NCI-H69 (cell line): ENCODE measurements at regions not wholly inside any gene's neighbourhood (a gene's known extent, or its start where the extent isn't known, plus 50 kb on each side); places are given as distances from the start of the nearest gene placed in this dataset.

Source experiments
- DNase-seq: peaks from one replicate; lab custom pipeline; 2025; lab: John Stamatoyannopoulos, UW

- DNase-seq = no peak
These were observed 79.1 kb upstream of the FAM120A start for GRCh38 chr9:93372391-93372790.

- no peak for DNase-seq
These were observed 75.1 kb upstream of the FAM120A start for GRCh38 chr9:93376411-93376810.

- DNase-seq = no peak
These were observed 73.2 kb upstream of the FAM120A start for GRCh38 chr9:93378276-93378675.

- no peak for DNase-seq
These were observed 72.4 kb upstream of the FAM120A start for GRCh38 chr9:93379051-93379450.

GRCh38 chr9:93380410-93381060 is 71.0 kb upstream of the FAM120A start:
- no peak for DNase-seq

GRCh38 chr9:93387791-93388190 is 63.7 kb upstream of the FAM120A start:
- peak; percentile 92 for DNase-seq

GRCh38 chr9:93390953-93391515 is 60.5 kb upstream of the FAM120A start:
- DNase-seq = peak; percentile 34

- no peak for DNase-seq
These were observed 59.6 kb upstream of the FAM120A start for GRCh38 chr9:93391898-93392297.

GRCh38 chr9:93392974-93393373 is 58.5 kb upstream of the FAM120A start:
- no peak for DNase-seq
